LNCAP (cell line): ENCODE measurements at regions not wholly inside any gene's neighbourhood (a gene's known extent, or its start where the extent isn't known, plus 50 kb on each side); places are given as distances from the start of the nearest gene placed in this dataset.

ENCODE experiments used
- TF ChIP-seq, protein P1 (sequence below): fragments of 450-650 bp; IDR thresholded peaks from 2 replicates; pipeline ENCODE4 v1.5.1; 2017; ENCODE audit warnings: mild to moderate bottlenecking

DNA sequence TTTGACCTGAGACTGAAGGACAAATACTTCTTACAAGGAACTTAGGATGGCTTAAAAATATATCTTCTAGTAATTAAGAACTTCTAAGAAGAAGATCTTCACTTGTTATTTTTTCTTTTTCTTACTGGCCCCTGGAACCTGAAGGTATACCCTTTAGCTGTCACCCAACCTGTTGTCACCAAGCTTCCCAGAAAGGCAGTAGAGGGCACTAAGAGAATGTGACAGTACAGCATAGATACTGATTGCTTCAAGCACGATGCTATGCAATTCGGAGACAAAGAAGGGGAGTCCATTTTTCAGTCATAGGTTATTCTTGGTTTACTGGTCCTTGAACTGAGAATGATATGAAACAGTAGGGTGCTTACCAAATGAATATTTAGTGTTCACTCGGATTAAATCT lies 208.3 kb upstream of the PCDH9 start:
- TF ChIP-seq, protein P1, sequence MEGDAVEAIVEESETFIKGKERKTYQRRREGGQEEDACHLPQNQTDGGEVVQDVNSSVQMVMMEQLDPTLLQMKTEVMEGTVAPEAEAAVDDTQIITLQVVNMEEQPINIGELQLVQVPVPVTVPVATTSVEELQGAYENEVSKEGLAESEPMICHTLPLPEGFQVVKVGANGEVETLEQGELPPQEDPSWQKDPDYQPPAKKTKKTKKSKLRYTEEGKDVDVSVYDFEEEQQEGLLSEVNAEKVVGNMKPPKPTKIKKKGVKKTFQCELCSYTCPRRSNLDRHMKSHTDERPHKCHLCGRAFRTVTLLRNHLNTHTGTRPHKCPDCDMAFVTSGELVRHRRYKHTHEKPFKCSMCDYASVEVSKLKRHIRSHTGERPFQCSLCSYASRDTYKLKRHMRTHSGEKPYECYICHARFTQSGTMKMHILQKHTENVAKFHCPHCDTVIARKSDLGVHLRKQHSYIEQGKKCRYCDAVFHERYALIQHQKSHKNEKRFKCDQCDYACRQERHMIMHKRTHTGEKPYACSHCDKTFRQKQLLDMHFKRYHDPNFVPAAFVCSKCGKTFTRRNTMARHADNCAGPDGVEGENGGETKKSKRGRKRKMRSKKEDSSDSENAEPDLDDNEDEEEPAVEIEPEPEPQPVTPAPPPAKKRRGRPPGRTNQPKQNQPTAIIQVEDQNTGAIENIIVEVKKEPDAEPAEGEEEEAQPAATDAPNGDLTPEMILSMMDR, result peak; percentile 44

DNA sequence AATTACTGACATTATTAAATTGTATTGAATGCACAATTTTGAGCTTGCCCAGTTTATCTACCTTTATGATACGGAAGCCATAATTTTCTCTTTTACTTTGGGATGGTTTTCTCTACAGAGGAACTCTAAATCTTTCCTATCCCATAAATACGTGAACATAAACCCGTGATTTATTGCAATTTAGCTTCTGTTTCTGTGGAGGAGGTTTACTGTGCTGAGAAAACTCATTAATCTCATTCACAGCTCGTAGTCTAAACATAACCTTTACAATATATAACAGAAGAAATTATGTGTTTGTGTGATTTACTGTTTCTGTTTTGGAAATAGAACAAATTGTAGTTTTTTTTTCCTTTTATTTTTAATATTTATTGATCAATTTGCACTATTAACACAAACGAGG lies 207.1 kb upstream of the PCDH9 start:
- TF ChIP-seq, protein P1, result no peak

DNA sequence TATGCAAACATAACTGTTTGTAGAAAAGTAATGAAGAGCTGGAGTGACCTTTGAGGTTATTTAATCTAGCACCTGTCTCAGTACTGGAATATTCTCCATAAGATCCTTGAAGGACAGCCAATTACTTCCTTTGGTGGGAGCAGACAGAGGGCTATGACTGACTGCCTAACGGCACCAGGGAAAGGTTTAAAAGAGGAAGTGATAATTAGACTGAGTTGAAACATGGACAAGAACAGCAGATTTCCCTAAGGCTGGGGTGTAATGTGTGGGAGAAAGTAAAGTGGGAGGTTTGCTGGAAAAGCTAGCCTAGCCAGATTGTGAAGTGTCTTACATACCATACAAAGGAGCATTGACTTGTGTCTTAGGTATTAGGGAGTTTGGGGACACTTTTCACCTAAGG lies 191.3 kb upstream of the PCDH9 start:
- TF ChIP-seq, protein P1, result no peak

DNA sequence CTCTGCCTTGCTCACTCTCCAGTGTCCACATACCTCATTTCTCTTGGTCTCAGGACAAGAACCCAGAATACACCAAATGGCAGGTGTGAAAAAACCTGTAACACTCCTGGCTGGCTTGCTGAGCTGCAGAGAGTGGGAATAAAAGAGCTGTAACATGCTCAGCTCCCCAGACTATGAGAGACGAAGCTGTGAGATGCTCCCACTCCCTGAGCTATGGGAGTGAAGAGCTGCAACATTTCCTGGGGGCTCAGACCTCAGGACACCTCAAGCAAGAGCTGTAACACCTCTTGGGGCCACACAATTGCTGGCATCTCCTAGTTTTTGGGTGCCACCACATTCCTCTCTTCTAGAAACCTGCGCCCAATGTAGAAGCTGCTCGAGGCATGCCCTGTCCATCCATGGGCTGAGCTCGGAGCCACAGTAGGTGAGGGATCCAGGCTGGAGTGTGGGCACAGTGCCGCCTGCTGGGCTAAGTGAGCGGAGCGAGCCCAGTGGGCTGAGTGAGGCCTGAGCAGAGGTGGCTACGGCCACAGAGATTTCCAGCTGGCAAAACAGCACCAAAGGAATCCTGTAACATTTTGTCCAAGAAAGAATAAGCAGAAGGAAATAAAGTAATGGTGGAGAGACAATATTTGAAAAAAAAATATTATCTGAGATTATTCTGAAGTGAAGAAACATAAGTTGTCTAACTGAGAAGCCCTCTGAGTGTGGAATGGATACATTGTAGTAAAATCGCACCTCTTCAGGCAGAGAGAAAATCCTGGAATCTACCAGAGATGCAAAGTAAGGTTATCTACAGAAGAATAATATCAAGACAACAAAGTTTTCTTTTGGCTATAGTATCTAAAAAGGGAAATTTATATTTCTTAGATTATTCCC lies 186.2 kb upstream of the PCDH9 start:
- TF ChIP-seq, protein P1, result peak; percentile 78

DNA sequence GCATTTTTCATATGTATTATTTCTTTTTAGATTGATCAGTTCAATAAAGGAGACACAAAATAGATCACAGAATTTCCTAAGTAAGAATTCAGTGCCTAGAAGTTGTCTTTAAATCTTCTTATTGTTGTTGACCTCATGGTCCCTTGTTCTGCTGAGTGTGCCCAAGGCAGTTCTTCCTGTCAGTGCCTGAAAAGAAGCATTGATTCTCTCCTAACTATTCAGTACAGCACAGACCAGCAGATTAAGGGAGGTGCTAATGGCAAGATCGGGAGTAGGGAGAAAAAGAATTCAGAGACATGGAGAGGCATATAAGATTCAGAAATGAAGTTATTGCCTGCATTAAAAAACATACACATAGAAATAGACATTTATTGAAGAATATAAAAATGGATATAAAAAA lies 180.5 kb upstream of the PCDH9 start:
- TF ChIP-seq, protein P1, result no peak

DNA sequence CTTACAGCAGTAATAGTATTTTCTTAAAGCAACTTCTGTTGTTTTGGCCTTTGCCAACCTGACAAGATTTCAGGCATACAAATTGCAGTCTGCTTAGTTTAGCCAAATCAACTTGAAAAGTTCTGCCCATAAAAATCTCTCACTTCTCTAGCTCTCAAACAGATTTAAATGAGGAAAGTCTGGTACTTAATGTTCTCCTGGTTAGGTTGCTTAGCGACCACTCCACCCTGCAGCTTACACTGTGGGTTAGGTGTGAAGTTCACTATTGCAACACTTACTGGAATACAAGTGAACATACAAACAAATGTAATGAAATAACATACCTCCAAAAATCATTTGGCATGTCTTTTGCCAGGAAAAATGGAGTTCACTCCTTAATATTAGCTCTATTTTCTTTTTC lies 178.7 kb upstream of the PCDH9 start:
- TF ChIP-seq, protein P1, result no peak

DNA sequence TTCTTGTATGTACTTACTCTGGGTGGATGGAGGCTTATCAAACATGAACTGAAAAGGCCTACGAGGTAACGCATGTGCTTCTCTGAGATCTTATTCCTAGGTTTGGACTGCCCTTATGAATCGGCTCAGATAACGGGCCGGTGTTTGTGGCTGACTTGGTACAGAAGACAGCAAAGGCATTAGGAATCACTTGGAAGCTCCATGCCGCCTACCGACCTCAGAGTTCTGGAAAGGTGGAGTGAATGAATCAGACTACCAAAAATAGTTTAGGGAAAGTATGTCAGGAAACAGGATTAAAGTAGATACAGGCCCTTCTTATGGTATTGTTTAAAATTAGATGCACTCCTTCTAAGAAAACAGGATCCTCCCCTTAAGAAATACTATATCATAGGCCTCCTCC lies 172.4 kb upstream of the PCDH9 start:
- TF ChIP-seq, protein P1, result no peak

DNA sequence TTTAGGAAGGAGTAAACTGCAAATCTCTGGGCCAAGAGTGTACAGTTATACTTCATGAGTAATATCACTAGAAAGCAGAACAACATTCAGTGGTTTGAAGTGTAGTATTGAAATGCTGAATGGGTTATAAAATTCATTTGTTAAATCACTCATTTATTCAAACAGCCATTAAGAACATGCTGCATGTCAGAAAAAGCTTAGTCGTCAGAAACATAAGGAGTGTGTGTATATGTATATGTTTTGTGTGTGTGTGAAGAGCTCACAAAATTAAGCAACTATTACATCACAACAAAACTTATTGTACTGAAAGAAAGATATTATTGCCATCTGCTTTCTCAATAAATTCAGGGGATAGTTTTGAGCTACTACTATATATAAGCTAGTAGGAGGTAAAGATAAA lies 165.4 kb upstream of the PCDH9 start:
- TF ChIP-seq, protein P1, result no peak
